Dedifferentiated amniotic fluid mesenchymal stem cell (primary cell): ENCODE measurements at regions not wholly inside any gene's neighbourhood (a gene's known extent, or its start where the extent isn't known, plus 50 kb on each side); places are given as distances from the start of the nearest gene placed in this dataset.
"Not testable (repeated sequence)": the region's sequence is repeated elsewhere in the genome, so short reads cannot be mapped to it uniquely, and the experiment has no call there.

Experiments
- DNase-seq: peaks from one replicate; pipeline ENCODE4 v3.0.0-alpha.2; 2016; ENCODE audit errors: extremely low spot score

- no peak for DNase-seq
Observed at GRCh38 chr6:37580176-37580955, 80.7 kb upstream of the CCDC167 start.

GRCh38 chr6:37579444-37580067, 79.9 kb upstream of the CCDC167 start:
- no peak for DNase-seq

GRCh38 chr6:37578104-37578503, 78.4 kb upstream of the CCDC167 start:
- no peak for DNase-seq

GRCh38 chr6:37576336-37576737, 76.6 kb upstream of the CCDC167 start:
- peak; percentile 53 for DNase-seq

- DNase-seq: no peak
Observed at GRCh38 chr6:37575221-37575620, 75.5 kb upstream of the CCDC167 start.

- DNase-seq: no peak
Observed at GRCh38 chr6:37572334-37572733, 72.6 kb upstream of the CCDC167 start.

GRCh38 chr6:37570482-37571133, 70.9 kb upstream of the CCDC167 start:
- no peak for DNase-seq

GRCh38 chr6:37569743-37570481, 70.2 kb upstream of the CCDC167 start:
- DNase-seq: no peak

- DNase-seq: no peak
Observed at GRCh38 chr6:37569317-37569716, 69.6 kb upstream of the CCDC167 start.

GRCh38 chr6:37566950-37567349, 67.3 kb upstream of the CCDC167 start:
- no peak for DNase-seq

GRCh38 chr6:37566111-37566949, 66.6 kb upstream of the CCDC167 start:
- no peak for DNase-seq

GRCh38 chr6:37565267-37566110, 65.8 kb upstream of the CCDC167 start:
- DNase-seq: no peak

GRCh38 chr6:37562926-37563288, 63.2 kb upstream of the CCDC167 start:
- not testable (repeated sequence) for DNase-seq

GRCh38 chr6:37561361-37561760, 61.7 kb upstream of the CCDC167 start:
- no peak for DNase-seq

- DNase-seq: no peak
Observed at GRCh38 chr6:37560737-37561103, 61.0 kb upstream of the CCDC167 start.

- DNase-seq: no peak
Observed at GRCh38 chr6:37559501-37559900, 59.8 kb upstream of the CCDC167 start.

- no peak for DNase-seq
Observed at GRCh38 chr6:37559050-37559449, 59.4 kb upstream of the CCDC167 start.

- no peak for DNase-seq
Observed at GRCh38 chr6:37558646-37559045, 59.0 kb upstream of the CCDC167 start.

GRCh38 chr6:37558168-37558567, 58.5 kb upstream of the CCDC167 start:
- DNase-seq: no peak

GRCh38 chr6:37557645-37558114, 58.0 kb upstream of the CCDC167 start:
- no peak for DNase-seq
